Gastrocnemius medialis (tissue), 4 donors: ENCODE measurements at regions not wholly inside any gene's neighbourhood (a gene's known extent, or its start where the extent isn't known, plus 50 kb on each side); places are given as distances from the start of the nearest gene placed in this dataset.

ENCODE experiments used
- CTCF ChIP-seq, 5 experiments: fragments of 450-650 bp in 3 of 5; fragments of 200-600 bp in 2 of 5; sonication (generic) in 2 of 5; IDR thresholded peaks in 4 of 5; conservative IDR thresholded peaks in 1 of 5; 1 replicate in 4 of 5; 2 replicates in 1 of 5; pipeline ENCODE4 v1.5.1; 2016 to 2019; ENCODE audit warnings: antibody characterized with exemption in 5 of 5, mild to moderate bottlenecking in 3 of 5, moderate library complexity in 3 of 5
- POLR2A ChIP-seq, 2 donors: fragments of 450-650 bp; IDR thresholded peaks; one replicate each; pipeline ENCODE4 v1.6.1; 2017; ENCODE audit warnings: antibody characterized with exemption in 2 of 2, mild to moderate bottlenecking in 2 of 2, moderate library complexity in 2 of 2

- no peak for TF ChIP-seq CTCF (IDR thresholded peaks at IDR 0.05 in 4 of 5, conservative IDR thresholded peaks at IDR 0.05 in 1 of 5)
- no peak for TF ChIP-seq POLR2A (IDR thresholded peaks at IDR 0.05)
Observed at GRCh38 chr3:110123946-110124345, 786.6 kb upstream of the DPPA4 start.
